HG03097 (cell line): ENCODE measurements at regions not wholly inside any gene's neighbourhood (a gene's known extent, or its start where the extent isn't known, plus 50 kb on each side); places are given as distances from the start of the nearest gene placed in this dataset.

Source experiments
- ATAC-seq: cut with Tn5 transposase; IDR thresholded peaks from one replicate; pipeline ENCODE4 v1.9.1; 2021; ENCODE audit not compliant: unreplicated experiment, low FRiP score

GRCh38 chr19:30880551-30880950, 468.7 kb downstream of the TSHZ3 start:
- ATAC-seq, result no peak

- no peak for ATAC-seq
Observed at GRCh38 chr19:30880151-30880550, 469.1 kb downstream of the TSHZ3 start.

GRCh38 chr19:30879736-30880135, 469.5 kb downstream of the TSHZ3 start:
- ATAC-seq, result no peak

GRCh38 chr19:30879225-30879624, 470.0 kb downstream of the TSHZ3 start:
- ATAC-seq, result no peak

GRCh38 chr19:30878495-30878894, 470.7 kb downstream of the TSHZ3 start:
- ATAC-seq, result no peak

- no peak for ATAC-seq
Observed at GRCh38 chr19:30877661-30878113, 471.5 kb downstream of the TSHZ3 start.

GRCh38 chr19:30873691-30874090, 475.5 kb downstream of the TSHZ3 start:
- no peak for ATAC-seq

GRCh38 chr19:30873003-30873402, 476.2 kb downstream of the TSHZ3 start:
- ATAC-seq, result no peak

GRCh38 chr19:30871979-30872378, 477.3 kb downstream of the TSHZ3 start:
- ATAC-seq, result no peak

GRCh38 chr19:30870876-30871275, 478.4 kb downstream of the TSHZ3 start:
- no peak for ATAC-seq

GRCh38 chr19:30865511-30865910, 483.7 kb downstream of the TSHZ3 start:
- ATAC-seq, result no peak

GRCh38 chr19:30864391-30865215, 484.6 kb downstream of the TSHZ3 start:
- no peak for ATAC-seq

GRCh38 chr19:30862876-30863275, 486.4 kb downstream of the TSHZ3 start:
- no peak for ATAC-seq

GRCh38 chr19:30861919-30862318, 487.3 kb downstream of the TSHZ3 start:
- no peak for ATAC-seq

GRCh38 chr19:30857966-30858490, 485.8 kb downstream of the ZNF536 start:
- ATAC-seq, result no peak

- no peak for ATAC-seq
Observed at GRCh38 chr19:30857388-30857787, 485.2 kb downstream of the ZNF536 start.

GRCh38 chr19:30856786-30857185, 484.6 kb downstream of the ZNF536 start:
- no peak for ATAC-seq

GRCh38 chr19:30856376-30856775, 484.2 kb downstream of the ZNF536 start:
- no peak for ATAC-seq

- ATAC-seq, result no peak
Observed at GRCh38 chr19:30855442-30855841, 483.3 kb downstream of the ZNF536 start.

- ATAC-seq, result no peak
Observed at GRCh38 chr19:30854661-30855060, 482.5 kb downstream of the ZNF536 start.

- no peak for ATAC-seq
Observed at GRCh38 chr19:30854207-30854606, 482.0 kb downstream of the ZNF536 start.

- no peak for ATAC-seq
Observed at GRCh38 chr19:30853036-30853435, 480.9 kb downstream of the ZNF536 start.
